WI38 (cell line): ENCODE measurements at regions not wholly inside any gene's neighbourhood (a gene's known extent, or its start where the extent isn't known, plus 50 kb on each side); places are given as distances from the start of the nearest gene placed in this dataset.

Experiments
- H3K4me3 ChIP-seq: 2 replicates; pipeline ENCODE4 v1.5.1; 2011; ENCODE audit warnings: low read depth, mild to moderate bottlenecking, control low read depth, low read length
- TF ChIP-seq, protein P1 (sequence below): IDR thresholded peaks from 2 replicates; pipeline ENCODE4 v1.5.1; 2012; ENCODE audit warnings: low read depth, mild to moderate bottlenecking, control low read depth, low read length

DNA sequence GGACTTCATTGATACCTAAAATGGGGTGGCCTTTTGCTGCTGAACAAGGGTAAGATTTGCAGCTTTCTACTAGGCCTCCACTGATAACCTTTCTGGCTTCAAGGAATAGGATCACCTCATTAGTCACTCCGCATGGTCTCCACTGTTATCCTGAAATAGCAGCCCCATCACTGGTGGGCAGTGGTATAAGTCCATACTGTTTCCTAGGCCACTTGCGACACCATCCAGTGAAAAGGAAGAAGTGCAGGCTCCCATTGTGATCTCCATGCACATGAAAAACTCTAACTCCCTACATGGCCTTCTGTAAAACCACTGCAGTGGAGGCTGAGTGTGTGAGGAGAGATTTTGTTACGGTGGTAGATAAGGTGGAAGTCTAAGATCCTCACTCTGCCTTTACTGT lies 1455.9 kb downstream of the SI start:
- TF ChIP-seq, protein P1, sequence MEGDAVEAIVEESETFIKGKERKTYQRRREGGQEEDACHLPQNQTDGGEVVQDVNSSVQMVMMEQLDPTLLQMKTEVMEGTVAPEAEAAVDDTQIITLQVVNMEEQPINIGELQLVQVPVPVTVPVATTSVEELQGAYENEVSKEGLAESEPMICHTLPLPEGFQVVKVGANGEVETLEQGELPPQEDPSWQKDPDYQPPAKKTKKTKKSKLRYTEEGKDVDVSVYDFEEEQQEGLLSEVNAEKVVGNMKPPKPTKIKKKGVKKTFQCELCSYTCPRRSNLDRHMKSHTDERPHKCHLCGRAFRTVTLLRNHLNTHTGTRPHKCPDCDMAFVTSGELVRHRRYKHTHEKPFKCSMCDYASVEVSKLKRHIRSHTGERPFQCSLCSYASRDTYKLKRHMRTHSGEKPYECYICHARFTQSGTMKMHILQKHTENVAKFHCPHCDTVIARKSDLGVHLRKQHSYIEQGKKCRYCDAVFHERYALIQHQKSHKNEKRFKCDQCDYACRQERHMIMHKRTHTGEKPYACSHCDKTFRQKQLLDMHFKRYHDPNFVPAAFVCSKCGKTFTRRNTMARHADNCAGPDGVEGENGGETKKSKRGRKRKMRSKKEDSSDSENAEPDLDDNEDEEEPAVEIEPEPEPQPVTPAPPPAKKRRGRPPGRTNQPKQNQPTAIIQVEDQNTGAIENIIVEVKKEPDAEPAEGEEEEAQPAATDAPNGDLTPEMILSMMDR = no peak
- H3K4me3 ChIP-seq = no peak overlapping the region

DNA sequence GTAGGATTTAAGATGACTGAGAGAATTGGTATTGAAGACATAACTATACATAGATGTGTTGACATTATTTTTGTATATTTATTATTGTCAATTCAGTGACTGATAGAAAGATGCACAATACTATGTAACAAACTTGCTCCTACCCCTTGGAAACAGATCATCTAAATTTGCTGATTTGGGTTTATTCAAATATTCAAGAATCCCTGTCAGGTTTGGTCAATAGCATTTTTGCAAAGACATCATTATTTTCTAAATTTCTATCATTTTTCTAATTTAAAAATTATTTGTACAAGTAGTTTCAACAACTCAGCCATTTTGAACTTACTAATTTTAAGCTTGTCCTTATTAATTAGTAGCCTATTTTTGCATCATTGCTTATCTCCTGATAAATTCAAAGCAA lies 1463.4 kb downstream of the SI start:
- TF ChIP-seq, protein P1 = no peak

GRCh38 chr3:163605915-163606314 lies 1472.4 kb downstream of the SI start:
- TF ChIP-seq, protein P1 = no peak
- H3K4me3 ChIP-seq = no peak overlapping the region

More for the DNA sequence above, 1463.4 kb downstream of the SI start:
- no peak overlapping the region for H3K4me3 ChIP-seq

DNA sequence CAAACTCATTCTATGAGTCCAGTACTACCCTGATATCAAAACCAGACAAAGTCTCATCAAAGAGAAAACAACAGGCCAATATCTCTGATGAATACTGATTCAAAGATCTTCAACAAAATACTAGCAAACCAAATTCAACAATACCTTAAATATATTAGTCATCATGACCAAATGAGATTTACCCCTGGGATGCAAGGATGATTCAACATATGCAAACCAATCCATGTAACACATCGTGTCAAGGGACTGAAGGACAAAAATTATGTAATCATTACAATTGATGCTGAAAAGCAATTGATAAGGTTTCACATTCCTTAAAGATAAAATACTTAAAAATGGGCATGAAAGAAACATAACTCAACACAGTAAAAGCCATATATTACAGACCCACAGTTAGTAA lies 1476.9 kb downstream of the SI start:
- TF ChIP-seq, protein P1 = no peak
- no peak overlapping the region for H3K4me3 ChIP-seq

DNA sequence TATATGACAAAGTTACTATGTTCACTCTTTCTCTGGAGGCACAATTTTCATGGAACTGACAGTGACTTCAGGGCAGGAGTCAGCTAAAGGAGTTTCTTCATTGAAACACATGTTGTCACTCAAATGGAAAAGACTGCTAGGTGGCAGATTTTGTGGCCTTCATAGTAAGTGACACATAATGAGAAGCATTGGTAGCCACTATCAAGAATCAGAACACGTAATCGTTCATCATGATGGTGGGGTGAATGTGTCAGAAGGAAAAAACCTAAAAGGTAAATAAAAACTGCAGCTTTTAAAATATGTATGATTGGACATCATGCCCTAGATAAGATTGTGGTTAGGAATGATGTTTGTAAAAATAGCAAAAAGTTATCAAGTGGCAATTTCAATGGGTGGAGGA lies 1491.0 kb downstream of the SI start:
- TF ChIP-seq, protein P1 = no peak
- H3K4me3 ChIP-seq = no peak overlapping the region

DNA sequence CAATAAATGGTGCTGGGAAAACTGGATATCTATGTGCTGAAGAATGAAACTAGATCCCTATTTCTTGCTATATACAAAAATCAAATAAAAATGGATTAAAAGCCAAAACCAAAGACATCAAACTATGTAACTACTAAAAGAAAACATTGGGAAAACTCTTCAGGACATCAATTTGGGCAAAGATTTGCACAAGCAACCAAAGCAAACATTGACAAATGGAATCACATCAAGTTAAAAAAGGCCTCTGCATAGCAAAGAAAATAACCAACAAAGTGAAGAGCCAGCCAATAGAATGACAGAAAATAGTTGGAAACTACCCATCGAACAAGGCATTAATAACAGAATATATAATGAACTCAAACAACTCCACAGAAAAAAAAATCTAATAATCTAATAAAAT lies 1495.3 kb downstream of the SI start:
- H3K4me3 ChIP-seq = no peak overlapping the region
- TF ChIP-seq, protein P1 = no peak

- TF ChIP-seq, protein P1 = no peak
- no peak overlapping the region for H3K4me3 ChIP-seq
Observed at GRCh38 chr3:163577271-163577670, 1501.0 kb downstream of the SI start.
